Activated CD4-positive, CD25-positive, alpha-beta regulatory T cell (primary cell): ENCODE measurements at regions not wholly inside any gene's neighbourhood (a gene's known extent, or its start where the extent isn't known, plus 50 kb on each side); places are given as distances from the start of the nearest gene placed in this dataset.

Source experiments
- DNase-seq, 4 experiments: peaks; one replicate each; lab custom pipeline; 2025; lab: John Stamatoyannopoulos, UW

DNA sequence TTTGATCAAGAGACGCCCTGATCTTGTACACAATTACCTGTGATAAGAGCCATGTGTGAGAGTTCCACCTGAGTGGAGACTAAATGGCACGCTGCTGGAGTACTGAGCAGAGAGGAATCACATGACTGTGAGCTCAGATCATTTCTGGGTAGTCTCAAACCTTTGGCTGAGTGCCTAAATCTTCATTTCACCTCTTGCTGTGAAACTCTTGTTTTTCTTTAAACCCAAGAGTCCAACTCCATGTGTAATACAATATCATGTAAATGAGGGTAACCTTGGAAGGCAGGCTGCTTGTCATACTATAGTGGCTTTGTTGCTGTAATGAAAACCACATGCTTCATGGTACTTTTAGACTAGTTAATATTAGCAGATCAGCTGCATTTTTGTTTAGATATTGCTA, 156.9 kb downstream of the CAND1 start:
- DNase-seq: no peak

DNA sequence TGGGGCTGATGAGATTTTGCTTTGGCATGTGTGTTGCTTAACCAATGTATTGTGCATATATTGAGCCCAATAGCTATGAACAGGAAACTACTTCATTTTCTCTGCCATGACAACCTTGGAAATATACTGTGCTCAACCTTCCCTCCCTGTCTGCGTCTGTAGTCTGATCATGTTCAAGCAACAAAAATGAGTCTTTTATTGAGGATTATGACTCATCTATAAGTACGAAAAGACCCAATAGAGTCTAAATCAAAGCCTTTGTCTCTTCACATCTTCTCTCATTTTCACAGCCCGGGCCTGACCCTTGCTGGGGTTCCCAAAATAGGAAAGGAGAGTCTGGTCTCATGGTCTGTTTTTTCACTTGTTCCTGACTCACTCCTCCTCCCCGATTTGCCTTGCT, 158.2 kb downstream of the CAND1 start:
- no peak for DNase-seq

DNA sequence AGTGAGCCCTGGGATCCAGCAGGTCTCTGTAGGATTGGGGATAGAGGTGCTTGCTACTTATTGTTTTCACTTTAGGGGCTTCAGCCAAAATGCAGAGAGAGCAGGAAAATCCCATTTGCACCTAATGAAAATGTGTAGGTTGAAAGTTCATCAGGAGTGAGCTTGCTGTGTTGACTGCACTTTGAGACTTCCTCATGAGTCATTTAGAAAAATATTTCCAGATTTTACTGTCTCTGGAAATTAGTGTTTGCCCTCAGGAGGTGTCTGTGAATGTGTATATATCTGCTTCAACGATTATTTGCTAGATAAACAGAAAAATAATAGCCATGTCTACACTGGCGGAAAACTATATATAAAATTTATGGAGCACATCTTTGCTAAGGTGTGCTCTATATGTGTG, 159.3 kb downstream of the CAND1 start:
- no peak for DNase-seq

DNA sequence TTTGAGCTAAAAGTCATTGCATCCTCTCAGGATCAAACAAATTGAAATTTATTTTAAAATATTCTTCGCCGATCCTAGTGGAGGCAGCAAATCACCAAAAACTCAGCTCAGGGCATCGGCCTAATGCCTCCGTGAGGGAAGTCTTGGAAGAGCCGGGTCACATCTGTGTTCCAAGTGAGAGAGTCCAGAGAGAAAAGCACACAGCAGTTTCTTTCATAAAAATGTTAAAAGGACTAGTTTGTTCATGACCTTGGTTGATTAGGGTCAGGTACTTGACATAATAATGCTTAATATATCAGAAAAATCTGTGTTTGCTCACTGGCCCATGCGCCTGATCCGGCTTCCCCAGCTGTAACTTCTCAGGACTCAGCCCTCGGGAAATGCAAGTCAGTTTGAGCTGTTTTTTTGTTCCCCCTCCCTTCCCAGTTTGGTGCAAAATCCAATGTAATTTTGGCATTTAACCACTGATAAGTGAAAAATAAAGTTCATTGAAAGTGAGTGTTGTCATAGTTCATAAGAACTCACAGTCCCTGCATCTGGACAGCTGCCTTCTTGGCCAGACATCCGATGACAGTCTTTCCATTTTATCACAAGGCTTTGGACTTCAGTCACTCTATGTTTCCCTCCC, 161.7 kb downstream of the CAND1 start:
- DNase-seq: no peak

DNA sequence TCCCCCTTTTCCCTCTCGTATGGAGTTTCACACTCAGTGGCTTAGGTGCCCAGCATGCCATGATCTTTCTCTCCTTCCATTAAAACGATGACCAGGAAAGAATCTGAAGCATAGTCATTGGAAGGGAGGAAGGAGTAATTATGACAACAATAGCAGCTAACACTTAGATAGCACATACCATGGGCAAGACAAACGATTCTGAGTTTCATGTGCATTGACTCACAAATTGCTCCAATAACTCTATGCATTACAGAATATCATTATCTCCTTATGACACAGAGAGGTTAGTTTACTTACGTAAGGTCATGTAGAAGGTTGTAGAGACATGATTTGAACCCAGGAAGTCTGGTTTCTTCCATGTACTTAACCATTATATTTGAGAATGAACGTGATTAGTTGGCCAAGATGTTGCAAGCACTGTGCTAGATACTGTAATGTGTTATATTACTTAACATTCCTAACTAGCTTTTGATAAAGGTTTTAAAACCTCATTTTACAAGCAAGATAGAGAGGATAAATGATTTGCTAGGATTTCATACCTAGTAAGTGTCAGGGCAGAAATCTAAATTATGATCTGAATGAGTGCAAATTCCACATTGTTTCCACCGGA, 162.4 kb downstream of the CAND1 start:
- no peak for DNase-seq

DNA sequence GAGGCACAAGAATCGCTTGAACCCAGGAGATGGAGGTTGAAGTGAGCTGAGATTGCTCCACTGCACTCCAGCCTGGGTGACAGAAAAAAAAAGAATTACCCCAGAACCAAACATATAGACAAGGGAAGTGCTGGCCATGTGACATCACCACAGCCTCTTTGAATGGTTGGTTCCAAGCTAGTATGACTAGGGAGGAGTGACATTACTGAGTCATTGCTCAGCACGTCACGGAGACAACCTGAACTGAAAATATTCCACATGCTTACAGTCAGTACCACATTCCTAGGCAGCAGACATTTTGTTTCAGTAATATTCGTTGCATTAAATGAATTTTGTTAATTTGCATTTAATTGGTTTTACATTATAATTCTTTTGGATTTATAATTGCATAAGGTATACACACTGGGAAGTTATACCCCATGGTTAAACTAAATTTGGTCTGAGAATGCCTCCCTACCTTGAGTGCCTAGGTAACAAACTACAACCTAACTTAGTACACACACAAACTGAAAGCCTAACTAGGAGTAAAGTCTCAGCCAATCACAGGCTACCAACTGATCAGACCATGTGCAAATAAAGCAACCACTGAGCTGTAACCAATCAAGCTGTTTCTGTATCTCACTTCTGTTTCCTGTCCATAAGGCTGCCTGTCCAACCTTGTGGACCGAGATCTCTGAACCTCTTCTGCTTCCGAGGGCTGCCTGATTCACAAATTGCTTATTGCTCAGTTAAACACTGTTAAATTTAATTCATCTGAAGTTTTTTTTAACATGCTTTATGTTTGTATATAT, 164.4 kb downstream of the CAND1 start:
- no peak for DNase-seq

DNA sequence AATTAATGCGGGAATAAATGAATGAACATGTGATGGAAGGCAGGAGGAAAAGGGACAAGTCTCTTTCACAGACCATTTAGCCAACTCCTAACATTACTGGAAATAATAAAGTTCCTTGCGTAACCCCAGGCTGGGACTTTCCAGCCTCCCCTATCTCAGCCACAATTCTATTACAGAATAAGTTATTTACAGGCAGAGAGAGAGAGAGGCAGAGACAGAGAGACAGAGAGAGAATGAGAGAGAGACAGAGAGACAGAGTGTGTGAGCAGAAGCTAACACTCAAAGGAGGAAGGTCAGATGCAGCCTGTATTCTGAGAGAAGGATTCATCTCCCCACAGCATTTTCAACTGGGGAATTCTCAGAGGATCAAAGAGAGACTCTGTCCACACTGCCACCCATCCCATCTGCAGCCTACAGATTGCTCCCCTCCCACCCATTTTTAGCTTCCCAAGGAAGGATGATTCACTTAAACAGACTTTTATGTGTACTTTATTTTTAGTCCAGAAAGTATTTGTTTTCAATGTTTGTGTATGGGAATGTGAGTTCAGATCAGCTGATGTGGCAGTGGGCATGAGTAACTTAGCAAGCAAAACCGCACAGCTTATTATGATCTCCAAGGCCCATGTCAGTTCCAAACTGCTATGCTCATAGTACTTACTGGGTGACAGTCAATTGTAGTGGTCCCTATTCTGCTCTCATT, 165.7 kb downstream of the CAND1 start:
- no peak for DNase-seq

DNA sequence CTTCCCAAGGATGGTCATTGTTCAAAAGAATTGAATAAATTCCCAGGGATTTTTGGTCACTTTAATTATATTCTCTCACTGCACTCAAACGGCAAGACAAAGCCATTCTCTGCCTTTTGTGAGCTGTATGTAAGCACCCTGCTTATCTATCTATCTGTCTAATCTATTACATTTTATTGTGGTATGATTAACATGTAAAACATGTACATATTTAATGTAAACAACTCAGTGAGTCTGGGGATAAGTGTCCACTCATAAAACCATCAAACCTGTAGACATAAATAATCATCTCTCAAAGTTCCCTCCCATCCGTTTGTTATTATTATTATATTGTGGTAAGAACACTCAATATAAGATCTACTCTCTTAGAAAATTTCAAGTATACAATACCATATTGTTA, 167.1 kb downstream of the CAND1 start:
- DNase-seq: no peak

DNA sequence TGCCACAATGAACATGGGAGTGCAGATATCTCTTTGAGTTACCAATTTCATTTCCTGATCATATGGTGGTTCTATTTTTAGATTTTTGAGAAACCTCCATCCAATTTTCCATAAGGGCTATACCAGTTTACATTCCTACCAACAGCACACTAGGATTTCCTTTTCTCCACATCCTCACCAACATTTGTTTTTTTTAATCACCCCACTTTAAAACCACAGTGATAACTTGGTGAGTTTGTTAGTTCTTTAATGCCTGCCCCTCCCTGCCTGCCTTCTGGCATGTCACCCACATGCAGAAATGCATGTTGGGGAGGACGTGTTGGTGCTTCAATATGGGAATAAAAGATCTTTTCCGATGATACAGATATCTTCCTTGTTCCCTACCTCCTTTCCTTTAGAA, 167.9 kb downstream of the CAND1 start:
- DNase-seq: no peak

DNA sequence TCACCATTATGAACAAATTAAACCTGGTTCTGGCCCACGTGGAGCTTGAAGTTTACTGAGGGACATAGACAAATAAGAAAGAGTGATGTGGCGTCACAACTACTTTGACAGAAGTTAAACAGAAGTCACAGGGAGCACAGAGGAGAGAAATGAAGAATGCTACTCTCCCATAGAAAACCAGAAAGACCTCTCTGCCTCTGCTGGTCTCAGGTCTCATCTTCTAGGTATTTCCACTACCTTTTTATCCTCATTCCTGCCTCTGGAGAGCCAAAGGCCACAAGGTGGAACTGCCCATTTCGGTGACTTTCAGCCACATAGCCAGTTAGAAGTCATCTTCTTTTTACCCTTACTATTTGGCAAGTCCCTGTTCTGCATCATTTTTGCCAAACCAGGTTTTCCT, 170.5 kb downstream of the CAND1 start:
- DNase-seq: no peak

DNA sequence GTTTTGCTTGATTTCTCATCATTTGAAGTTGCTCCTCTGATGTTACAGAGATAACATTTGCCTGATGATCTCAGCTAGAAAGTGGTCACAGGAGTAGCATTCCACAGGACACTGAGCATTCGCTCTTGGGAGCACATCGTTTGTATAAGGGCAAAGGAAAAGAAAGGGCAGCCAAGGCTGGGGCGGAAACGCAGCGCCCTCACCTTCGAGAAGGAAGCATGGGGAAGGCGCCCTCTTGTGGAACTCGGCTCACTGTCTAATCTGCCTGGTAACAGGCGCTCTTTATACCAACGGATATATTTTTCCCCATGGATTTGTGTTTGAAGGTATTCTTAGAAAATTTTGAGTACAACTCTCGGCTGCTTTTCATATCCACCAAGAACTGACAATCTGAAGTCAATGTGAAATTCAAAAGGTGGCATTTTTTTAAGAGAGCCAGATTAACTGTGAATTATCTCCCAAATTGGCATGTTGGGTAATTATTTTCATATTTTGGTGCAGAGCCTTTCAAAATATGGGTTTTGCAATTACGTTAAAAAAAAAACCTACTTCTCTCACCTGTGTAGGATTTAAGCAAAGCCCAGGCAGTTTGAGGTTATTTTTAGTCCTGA, 172.7 kb downstream of the CAND1 start:
- DNase-seq: peak; percentile 16 to 57 (median 46)

DNA sequence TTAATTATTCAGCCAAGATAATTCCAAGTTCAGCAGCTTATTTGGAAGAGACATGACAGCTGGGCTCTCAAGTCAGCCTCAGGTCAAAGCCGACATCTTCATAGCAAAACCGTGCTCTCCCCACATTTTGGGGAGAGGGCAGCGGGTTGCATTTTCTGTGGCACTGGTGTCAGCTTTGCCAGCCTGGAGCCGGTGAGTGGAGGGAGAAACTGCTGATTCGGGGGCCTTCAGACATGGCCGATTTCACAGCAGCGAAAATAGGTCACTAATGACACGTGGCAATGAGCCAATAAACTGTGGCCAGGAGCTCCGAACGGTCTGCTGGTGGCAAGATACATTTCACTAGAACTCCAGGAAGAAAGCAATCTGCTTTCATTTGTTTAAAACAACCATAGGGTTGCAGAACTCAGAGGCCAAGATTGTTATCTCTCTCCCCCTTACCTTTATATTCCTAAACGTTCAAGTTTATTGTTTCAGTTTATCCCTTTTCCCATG, 173.2 kb downstream of the CAND1 start:
- DNase-seq: no peak

DNA sequence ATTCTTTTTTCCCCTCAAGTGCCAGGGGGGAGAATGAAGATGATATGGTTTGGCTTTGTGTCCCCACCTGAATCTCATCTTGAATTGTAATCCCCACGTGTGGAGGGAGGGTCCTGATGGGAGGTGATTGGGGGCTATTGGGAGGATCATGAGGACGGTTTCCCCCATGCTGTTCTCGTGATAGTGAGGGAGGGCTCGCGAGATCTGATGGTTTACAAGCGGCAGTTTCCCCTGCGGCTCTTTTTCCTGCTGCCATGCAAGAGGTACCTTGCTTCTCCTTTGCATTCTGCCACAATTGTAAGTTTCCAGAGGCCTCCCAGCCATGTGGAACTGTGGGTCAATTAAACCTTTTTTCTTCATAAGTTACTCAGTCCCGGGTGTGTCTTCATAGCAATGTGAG, 173.7 kb downstream of the CAND1 start:
- DNase-seq: no peak

DNA sequence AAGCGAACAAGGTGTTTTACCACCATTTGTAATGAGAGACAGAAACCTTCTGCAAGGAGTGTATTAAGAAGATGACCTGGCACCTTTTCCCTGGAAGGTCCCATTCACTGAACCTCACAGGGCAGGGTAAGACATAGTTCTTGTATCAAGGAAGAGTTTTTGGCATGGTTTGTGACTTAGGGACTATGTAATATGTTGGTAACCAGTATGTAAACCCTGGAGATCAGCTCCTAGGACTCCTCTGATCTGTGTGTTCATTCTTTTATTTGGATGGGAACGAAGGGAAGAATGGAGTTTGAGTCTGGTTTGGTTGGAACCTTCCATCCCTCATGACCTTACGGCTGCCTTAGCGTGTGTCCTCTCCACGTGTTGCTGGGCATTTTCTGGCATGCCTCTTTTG, 175.4 kb downstream of the CAND1 start:
- DNase-seq: no peak

DNA sequence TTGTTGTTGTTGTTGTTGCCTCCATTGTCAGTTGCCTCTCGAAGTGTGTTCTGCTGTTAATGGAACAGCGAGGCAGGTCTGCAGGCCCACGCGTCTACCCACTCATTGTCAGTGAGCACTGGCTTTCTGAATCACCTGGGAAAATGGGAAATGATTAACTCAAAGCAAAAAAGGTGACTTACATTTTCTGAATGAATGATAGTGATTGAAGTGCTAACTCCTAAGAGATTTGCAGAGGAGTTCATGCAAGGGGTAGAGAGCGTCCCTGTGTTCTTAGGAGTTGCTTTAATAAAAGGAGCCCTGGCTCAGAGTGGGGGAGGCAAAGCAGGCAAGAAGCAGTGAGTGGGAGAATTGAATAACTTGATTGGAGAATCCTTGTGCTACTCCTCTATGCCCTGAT, 177.6 kb downstream of the CAND1 start:
- no peak for DNase-seq

DNA sequence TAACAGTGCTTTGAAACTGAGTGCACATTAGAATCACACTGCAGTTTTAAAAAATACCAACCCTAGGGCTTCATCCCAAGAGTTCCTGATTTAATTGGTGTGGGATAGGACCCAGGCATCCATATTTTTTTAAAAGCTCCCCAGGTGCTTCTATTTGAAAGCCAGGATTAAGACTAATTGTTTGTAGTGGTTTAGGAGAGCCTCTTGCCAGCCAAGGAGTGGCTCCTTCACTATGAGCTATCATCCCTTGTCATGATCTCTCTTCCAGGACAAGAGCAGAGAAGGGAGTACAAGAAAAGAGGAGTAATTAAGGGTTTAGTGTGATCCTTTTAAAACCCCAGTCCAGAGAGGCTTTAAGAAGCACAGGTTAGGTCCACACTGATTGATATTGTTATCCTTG, 178.0 kb downstream of the CAND1 start:
- DNase-seq: no peak

DNA sequence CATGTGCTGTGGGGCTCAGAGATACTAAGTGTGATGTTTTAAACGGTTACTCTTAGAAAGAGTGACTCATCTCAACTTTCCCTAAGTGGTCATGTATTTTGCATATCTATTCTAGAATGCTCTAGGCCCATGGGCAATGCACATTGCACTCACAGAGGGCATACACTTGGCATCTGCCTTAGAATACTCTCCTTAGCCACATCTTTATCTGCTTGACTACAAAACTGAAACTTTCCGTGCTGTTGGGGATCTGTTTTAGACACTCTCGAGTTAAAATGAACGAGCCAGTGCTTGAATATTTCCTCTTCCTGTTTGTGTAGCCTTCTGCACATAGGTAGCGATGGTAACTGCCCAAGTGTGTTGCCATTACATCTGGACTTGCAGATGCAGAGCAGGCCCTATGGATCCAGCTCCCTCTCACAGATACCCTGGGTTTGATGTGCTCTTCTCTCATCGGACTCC, 180.5 kb downstream of the CAND1 start:
- DNase-seq: no peak

DNA sequence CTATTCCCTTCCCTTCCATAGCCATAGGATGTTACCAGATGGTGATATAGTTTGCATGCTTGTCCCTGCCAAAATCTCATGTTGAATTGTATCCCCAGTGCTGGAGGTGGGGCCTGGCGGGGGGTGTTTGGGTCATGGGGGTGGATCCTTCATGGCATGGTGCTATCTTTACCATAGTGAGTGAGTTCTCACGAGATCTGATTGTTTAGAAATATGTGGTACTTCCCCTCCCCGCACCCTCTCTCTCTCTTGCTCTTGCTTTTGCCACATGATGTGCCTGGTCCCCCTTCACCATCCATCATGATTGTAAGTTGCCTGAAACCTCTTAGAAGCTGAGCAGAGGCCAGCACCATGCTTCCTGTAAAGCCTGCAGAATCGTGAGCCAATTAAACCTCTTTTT, 181.3 kb downstream of the CAND1 start:
- no peak for DNase-seq

DNA sequence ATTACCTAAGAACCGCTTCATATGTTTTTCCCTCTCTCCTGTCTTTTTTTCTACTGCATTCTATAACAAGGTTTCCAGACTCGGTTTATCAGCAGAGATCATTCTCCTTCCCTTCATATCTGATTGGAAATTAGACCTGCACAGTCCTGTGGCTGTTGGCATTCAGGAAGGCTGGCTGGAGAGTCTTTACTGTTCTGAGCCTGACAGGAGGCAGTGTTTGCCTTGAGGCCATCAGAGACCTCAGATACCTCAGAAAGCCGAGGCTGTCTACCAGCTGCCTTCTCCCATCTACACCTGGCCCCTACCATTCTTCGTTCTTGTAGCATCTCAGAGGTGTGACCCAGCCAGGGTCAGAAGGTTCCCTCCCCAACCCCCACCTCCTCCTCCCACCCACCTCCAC, 182.0 kb downstream of the CAND1 start:
- no peak for DNase-seq

DNA sequence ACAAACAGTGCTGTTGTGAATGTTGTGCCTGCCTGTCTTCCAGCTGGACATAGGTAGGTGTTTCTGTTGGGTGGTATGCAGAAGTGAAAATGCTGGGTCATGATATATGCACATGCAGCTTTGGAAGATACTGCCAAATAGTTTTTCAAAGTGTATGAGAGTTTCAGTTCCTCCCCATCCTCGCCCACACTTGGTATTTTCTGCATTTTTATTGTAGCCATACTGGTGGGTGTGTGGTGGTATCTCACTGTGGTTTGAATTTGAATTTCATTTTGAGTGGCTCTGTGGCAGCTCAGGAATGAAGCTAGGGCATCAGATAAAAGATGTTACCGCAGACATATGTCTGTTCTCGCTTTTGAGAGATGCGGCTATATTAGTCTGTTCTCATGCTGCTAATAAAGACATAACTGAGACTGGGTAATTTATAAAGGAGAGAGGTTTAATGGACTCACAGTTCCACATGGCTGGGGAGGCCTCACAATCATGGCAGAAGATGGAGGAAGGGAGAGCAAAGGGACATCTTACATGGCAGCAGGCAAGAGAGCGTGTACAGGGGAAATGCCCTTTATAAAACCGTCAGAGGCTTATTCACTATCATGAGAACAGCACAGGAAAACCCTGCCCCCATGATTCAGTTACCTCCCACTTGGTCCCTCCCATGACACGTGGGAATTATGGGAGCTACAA, 183.1 kb downstream of the CAND1 start:
- DNase-seq: no peak

DNA sequence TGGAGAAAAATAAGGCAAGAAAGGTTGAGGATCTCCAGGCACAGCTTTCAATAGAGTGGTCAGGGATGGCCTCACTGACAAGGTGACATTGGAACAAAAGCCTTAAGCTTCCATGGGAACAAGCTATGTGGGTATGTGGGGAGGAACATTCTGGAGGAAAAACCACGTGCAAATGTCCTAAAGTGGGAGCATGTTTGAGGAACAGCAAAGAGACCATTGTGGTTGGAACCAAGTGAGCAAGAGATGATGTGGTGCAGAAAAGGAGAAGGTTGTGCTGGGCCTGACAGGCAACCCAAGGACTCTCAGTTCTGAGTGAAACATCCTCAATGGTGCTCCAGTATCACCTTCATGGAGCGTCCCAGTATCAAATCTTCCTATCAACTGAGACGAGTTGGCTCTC, 184.0 kb downstream of the CAND1 start:
- DNase-seq: no peak

DNA sequence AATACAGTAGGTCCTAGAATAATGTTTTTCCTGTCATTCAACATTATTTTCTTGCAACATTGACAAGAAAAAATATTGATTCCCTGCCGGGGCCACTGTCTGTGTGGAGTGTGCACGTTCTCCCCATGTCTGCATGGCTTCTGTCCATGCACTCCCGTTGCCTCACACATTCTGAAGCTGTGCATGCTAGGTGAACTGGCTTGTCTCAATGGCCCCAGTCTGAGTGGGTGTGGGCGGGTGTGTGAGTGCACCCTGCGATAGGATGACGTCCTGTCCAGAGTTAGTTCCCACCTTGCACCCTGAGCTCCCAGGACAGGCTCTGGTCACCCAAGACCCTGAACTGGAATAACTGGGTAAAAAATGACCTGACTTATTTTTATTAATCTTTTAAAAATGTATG, 186.1 kb downstream of the CAND1 start:
- no peak for DNase-seq
